ENCODE measurements at regions not wholly inside any gene's neighbourhood (a gene's known extent, or its start where the extent isn't known, plus 50 kb on each side); places are given as distances from the start of the nearest gene placed in this dataset.

GRCh38 chr9:81776390-81776789 lies 87.0 kb upstream of the TLE1 start:
- Histone ChIP-seq H3K27me3 (ENCODE audit: control insufficient read depth, insufficient read depth, low read length) (no peaks in the 10 kb centered on the region), H3K4me3 (ENCODE audit: low read depth, low read length) (no peak overlapping the region), H3K27ac (ENCODE audit: low read depth, low read length) (no peak overlapping the region), H3K9me3 (ENCODE audit: control insufficient read depth, insufficient read depth, low read length) (no peaks in the 10 kb centered on the region), H3K9ac (ENCODE audit: low read depth, low read length) (no peak overlapping the region), H3K4me1 (ENCODE audit: control insufficient read depth, insufficient read depth, low read length) (no peaks in the 10 kb centered on the region), H3K36me3 (ENCODE audit: control insufficient read depth, insufficient read depth, low read length) (no peaks in the 10 kb centered on the region)

- Histone ChIP-seq H3K9ac (ENCODE audit: low read depth, low read length) (no peak overlapping the region), H3K27ac (ENCODE audit: low read depth, low read length) (no peak overlapping the region), H3K4me3 (ENCODE audit: low read depth, low read length) (no peak overlapping the region), H3K27me3 (ENCODE audit: control insufficient read depth, insufficient read depth, low read length) (no peaks in the 10 kb centered on the region), H3K4me1 (ENCODE audit: control insufficient read depth, insufficient read depth, low read length) (no peaks in the 10 kb centered on the region), H3K36me3 (ENCODE audit: control insufficient read depth, insufficient read depth, low read length) (no peaks in the 10 kb centered on the region), H3K9me3 (ENCODE audit: control insufficient read depth, insufficient read depth, low read length) (no peaks in the 10 kb centered on the region)
Measured at GRCh38 chr9:81776834-81777233, 87.5 kb upstream of the TLE1 start.

- no peak overlapping the region for H3K9ac ChIP-seq (ENCODE audit: low read depth, low read length)
- H3K36me3 ChIP-seq (ENCODE audit: control insufficient read depth, insufficient read depth, low read length) = no peaks in the 10 kb centered on the region
- no peaks in the 10 kb centered on the region for H3K9me3 ChIP-seq (ENCODE audit: control insufficient read depth, insufficient read depth, low read length)
- H3K27me3 ChIP-seq (ENCODE audit: control insufficient read depth, insufficient read depth, low read length) = no peaks in the 10 kb centered on the region
- no peak overlapping the region for H3K4me3 ChIP-seq (ENCODE audit: low read depth, low read length)
- no peak overlapping the region for H3K27ac ChIP-seq (ENCODE audit: low read depth, low read length)
- H3K4me1 ChIP-seq (ENCODE audit: control insufficient read depth, insufficient read depth, low read length) = no peaks in the 10 kb centered on the region
Measured at GRCh38 chr9:81777482-81777881, 88.1 kb upstream of the TLE1 start.

- no peak overlapping the region for H3K9ac ChIP-seq (ENCODE audit: low read depth, low read length)
- no peak overlapping the region for H3K4me3 ChIP-seq (ENCODE audit: low read depth, low read length)
- no peak overlapping the region for H3K27ac ChIP-seq (ENCODE audit: low read depth, low read length)
- peaks cover 3% of the 10 kb centered on the region; the same call in 1 of the 2 replicates for H3K4me1 ChIP-seq (ENCODE audit: control insufficient read depth, insufficient read depth, low read length)
- H3K36me3 ChIP-seq (ENCODE audit: control insufficient read depth, insufficient read depth, low read length) = no peaks in the 10 kb centered on the region
- H3K9me3 ChIP-seq (ENCODE audit: control insufficient read depth, insufficient read depth, low read length) = no peaks in the 10 kb centered on the region
- no peaks in the 10 kb centered on the region for H3K27me3 ChIP-seq (ENCODE audit: control insufficient read depth, insufficient read depth, low read length)
Measured at GRCh38 chr9:81782313-81782995, 93.1 kb upstream of the TLE1 start.

- Histone ChIP-seq H3K36me3 (ENCODE audit: control insufficient read depth, insufficient read depth, low read length) (no peaks in the 10 kb centered on the region), H3K4me1 (ENCODE audit: control insufficient read depth, insufficient read depth, low read length) (peaks cover 9% of the 10 kb centered on the region; the same call in 1 of the 2 replicates), H3K27me3 (ENCODE audit: control insufficient read depth, insufficient read depth, low read length) (no peaks in the 10 kb centered on the region), H3K9ac (ENCODE audit: low read depth, low read length) (no peak overlapping the region), H3K27ac (ENCODE audit: low read depth, low read length) (no peak overlapping the region), H3K9me3 (ENCODE audit: control insufficient read depth, insufficient read depth, low read length) (no peaks in the 10 kb centered on the region), H3K4me3 (ENCODE audit: low read depth, low read length) (no peak overlapping the region)
Measured at GRCh38 chr9:81787747-81788632, 98.6 kb upstream of the TLE1 start.

- peaks cover 6% of the 10 kb centered on the region; the same call in 1 of the 2 replicates for H3K4me1 ChIP-seq (ENCODE audit: control insufficient read depth, insufficient read depth, low read length)
- H3K27me3 ChIP-seq (ENCODE audit: control insufficient read depth, insufficient read depth, low read length) = no peaks in the 10 kb centered on the region
- H3K9ac ChIP-seq (ENCODE audit: low read depth, low read length) = no peak overlapping the region
- H3K36me3 ChIP-seq (ENCODE audit: control insufficient read depth, insufficient read depth, low read length) = no peaks in the 10 kb centered on the region
- H3K9me3 ChIP-seq (ENCODE audit: control insufficient read depth, insufficient read depth, low read length) = no peaks in the 10 kb centered on the region
- no peak overlapping the region for H3K27ac ChIP-seq (ENCODE audit: low read depth, low read length)
- H3K4me3 ChIP-seq (ENCODE audit: low read depth, low read length) = no peak overlapping the region
Measured at GRCh38 chr9:81789721-81790120, 100.4 kb upstream of the TLE1 start.

- Histone ChIP-seq H3K9me3 (ENCODE audit: control insufficient read depth, insufficient read depth, low read length) (no peaks in the 10 kb centered on the region), H3K4me3 (ENCODE audit: low read depth, low read length) (no peak overlapping the region)
Measured at GRCh38 chr9:81790166-81790565, 100.8 kb upstream of the TLE1 start.

GRCh38 chr9:81791076-81791475 lies 101.7 kb upstream of the TLE1 start:
- H3K9ac ChIP-seq (ENCODE audit: low read depth, low read length) = no peak overlapping the region
- peaks cover 6% of the 10 kb centered on the region; the same call in 1 of the 2 replicates for H3K4me1 ChIP-seq (ENCODE audit: control insufficient read depth, insufficient read depth, low read length)
- H3K27ac ChIP-seq (ENCODE audit: low read depth, low read length) = no peak overlapping the region
- no peaks in the 10 kb centered on the region for H3K36me3 ChIP-seq (ENCODE audit: control insufficient read depth, insufficient read depth, low read length)
- no peak overlapping the region for H3K4me3 ChIP-seq (ENCODE audit: low read depth, low read length)
- H3K27me3 ChIP-seq (ENCODE audit: control insufficient read depth, insufficient read depth, low read length) = no peaks in the 10 kb centered on the region
- H3K9me3 ChIP-seq (ENCODE audit: control insufficient read depth, insufficient read depth, low read length) = no peaks in the 10 kb centered on the region

More at GRCh38 chr9:81790166-81790565, 100.8 kb upstream of the TLE1 start:
- H3K27ac ChIP-seq (ENCODE audit: low read depth, low read length) = no peak overlapping the region
- no peaks in the 10 kb centered on the region for H3K36me3 ChIP-seq (ENCODE audit: control insufficient read depth, insufficient read depth, low read length)
- H3K4me1 ChIP-seq (ENCODE audit: control insufficient read depth, insufficient read depth, low read length) = peaks cover 6% of the 10 kb centered on the region; the same call in 1 of the 2 replicates
- H3K9ac ChIP-seq (ENCODE audit: low read depth, low read length) = no peak overlapping the region
- H3K27me3 ChIP-seq (ENCODE audit: control insufficient read depth, insufficient read depth, low read length) = no peaks in the 10 kb centered on the region

- H3K9me3 ChIP-seq (ENCODE audit: control insufficient read depth, insufficient read depth, low read length) = no peaks in the 10 kb centered on the region
- no peak overlapping the region for H3K4me3 ChIP-seq (ENCODE audit: low read depth, low read length)
- no peaks in the 10 kb centered on the region for H3K27me3 ChIP-seq (ENCODE audit: control insufficient read depth, insufficient read depth, low read length)
- H3K4me1 ChIP-seq (ENCODE audit: control insufficient read depth, insufficient read depth, low read length) = 0 out of 2 replicates have a peak, but pooled peaks cover 3% of the 10 kb centered on the region
- no peak overlapping the region for H3K9ac ChIP-seq (ENCODE audit: low read depth, low read length)
- H3K27ac ChIP-seq (ENCODE audit: low read depth, low read length) = no peak overlapping the region
- no peaks in the 10 kb centered on the region for H3K36me3 ChIP-seq (ENCODE audit: control insufficient read depth, insufficient read depth, low read length)
Measured at GRCh38 chr9:81798606-81799005, 109.3 kb upstream of the TLE1 start.

GRCh38 chr9:81801190-81801589 lies 111.8 kb upstream of the TLE1 start:
- Histone ChIP-seq H3K9me3 (ENCODE audit: control insufficient read depth, insufficient read depth, low read length) (no peaks in the 10 kb centered on the region), H3K4me1 (ENCODE audit: control insufficient read depth, insufficient read depth, low read length) (0 out of 2 replicates have a peak, but pooled peaks cover 3% of the 10 kb centered on the region), H3K27me3 (ENCODE audit: control insufficient read depth, insufficient read depth, low read length) (no peaks in the 10 kb centered on the region), H3K36me3 (ENCODE audit: control insufficient read depth, insufficient read depth, low read length) (no peaks in the 10 kb centered on the region), H3K9ac (ENCODE audit: low read depth, low read length) (no peak overlapping the region), H3K27ac (ENCODE audit: low read depth, low read length) (no peak overlapping the region), H3K4me3 (ENCODE audit: low read depth, low read length) (no peak overlapping the region)

- no peaks in the 10 kb centered on the region for H3K36me3 ChIP-seq (ENCODE audit: control insufficient read depth, insufficient read depth, low read length)
- no peaks in the 10 kb centered on the region for H3K27me3 ChIP-seq (ENCODE audit: control insufficient read depth, insufficient read depth, low read length)
- H3K4me3 ChIP-seq (ENCODE audit: low read depth, low read length) = no peak overlapping the region
- no peak overlapping the region for H3K9ac ChIP-seq (ENCODE audit: low read depth, low read length)
- H3K27ac ChIP-seq (ENCODE audit: low read depth, low read length) = no peak overlapping the region
- H3K4me1 ChIP-seq (ENCODE audit: control insufficient read depth, insufficient read depth, low read length) = 0 out of 2 replicates have a peak, but pooled peaks cover 3% of the 10 kb centered on the region
- H3K9me3 ChIP-seq (ENCODE audit: control insufficient read depth, insufficient read depth, low read length) = no peaks in the 10 kb centered on the region
Measured at GRCh38 chr9:81804306-81804705, 115.0 kb upstream of the TLE1 start.
